Urinary bladder (tissue), 3 donors: ENCODE measurements at regions not wholly inside any gene's neighbourhood (a gene's known extent, or its start where the extent isn't known, plus 50 kb on each side); places are given as distances from the start of the nearest gene placed in this dataset.

Experiments used
- DNase-seq: peaks from one replicate; pipeline ENCODE4 v3.0.0-alpha.2; 2015; ENCODE audit errors: extremely low spot score
- H3K27ac ChIP-seq: one replicate; pipeline ENCODE4 v1.5.1; 2013; ENCODE audit warnings: low read depth, mild to moderate bottlenecking, moderate library complexity
- H3K36me3 ChIP-seq: one replicate; pipeline ENCODE4 v1.6.1; 2013; ENCODE audit warnings: mild to moderate bottlenecking, moderate library complexity; ENCODE audit not compliant: insufficient read depth
- H3K4me1 ChIP-seq: one replicate; pipeline ENCODE4 v1.6.1; 2013; ENCODE audit warnings: mild to moderate bottlenecking, moderate library complexity; ENCODE audit not compliant: insufficient read depth
- H3K4me3 ChIP-seq: one replicate; pipeline ENCODE4 v1.5.1; 2013; ENCODE audit warnings: low read depth, low read length
- WGBS: extraction: QIAGEN DNeasy Blood & Tissue Kit; methylation state at CpG from one replicate; pipeline ENCODE4 v1.1.7; 2013; 5-methylcytosine and 5-hydroxymethylcytosine counted together
- donor health status: healthy with polysubstance abuse.
- donor health status: healthy.

DNA sequence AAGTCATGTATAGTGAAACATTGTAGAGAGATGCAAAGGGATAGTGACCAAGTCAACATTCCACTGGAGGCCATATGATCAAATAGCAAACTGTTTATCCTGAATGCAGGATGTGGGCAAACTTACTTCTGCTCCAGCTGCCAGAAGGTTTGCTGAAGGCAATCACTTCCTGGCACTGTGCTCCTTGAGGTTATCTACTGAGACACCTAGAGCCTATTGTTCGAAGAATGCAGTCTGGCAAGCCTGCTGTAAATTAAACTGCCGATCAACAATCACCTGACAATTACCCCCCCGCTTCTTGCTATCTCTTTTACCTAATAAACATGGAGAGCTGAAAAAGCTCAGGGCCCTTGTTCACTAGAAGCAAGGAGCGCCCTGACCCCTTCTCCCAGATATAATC lies 139.4 kb upstream of the B3GALT2 start:
- 94% methylated on average over 4 of the region's 4 CpGs for WGBS

DNA sequence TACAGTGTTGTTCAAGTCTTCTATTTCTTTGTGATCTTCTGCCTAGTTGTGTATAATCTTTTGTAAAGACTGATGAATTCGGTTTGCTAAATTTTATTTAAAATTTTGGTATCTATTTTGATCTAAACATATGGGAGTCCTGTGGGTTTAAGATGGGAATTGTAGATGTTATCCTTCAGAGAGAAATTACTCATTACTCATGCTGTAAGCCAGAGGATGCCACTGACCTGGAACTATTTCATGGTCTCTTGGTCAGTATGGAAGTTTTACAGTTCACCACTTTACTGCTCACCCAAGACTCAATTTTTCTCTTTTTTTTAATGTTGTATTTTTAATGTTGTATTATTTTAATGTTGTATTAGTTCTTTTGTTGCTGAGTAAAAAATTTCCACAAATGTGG lies 138.6 kb upstream of the B3GALT2 start:
- no peaks in the 10 kb centered on the region for H3K36me3 ChIP-seq
- 88% methylated on average over 1 of the region's 1 CpG for WGBS
- no peak for DNase-seq
- no peak overlapping the region for H3K27ac ChIP-seq
- H3K4me1 ChIP-seq, result no peaks in the 10 kb centered on the region
- H3K4me3 ChIP-seq, result no peak overlapping the region

More for the DNA sequence above, 139.4 kb upstream of the B3GALT2 start:
- DNase-seq, result no peak
- Histone ChIP-seq H3K4me3 (no peak overlapping the region), H3K27ac (no peak overlapping the region), H3K36me3 (no peaks in the 10 kb centered on the region), H3K4me1 (no peaks in the 10 kb centered on the region)

DNA sequence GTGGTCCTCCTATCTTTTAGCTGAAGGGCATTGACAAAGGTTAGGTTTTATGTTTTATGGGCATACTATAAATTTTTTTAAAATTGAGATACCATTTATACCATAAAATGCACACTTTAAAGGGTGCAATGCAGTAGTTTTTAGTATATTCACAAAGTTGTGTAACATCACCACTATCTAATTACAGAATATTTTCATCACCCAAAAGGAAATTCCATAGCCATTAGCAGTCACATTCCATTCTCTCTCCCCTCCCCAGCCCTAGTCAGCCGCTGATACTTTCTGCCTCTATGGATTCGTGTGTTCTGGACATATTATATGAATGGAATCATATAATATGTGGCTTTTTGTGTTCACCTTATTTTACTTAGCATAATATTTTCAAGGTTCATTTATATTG lies 135.8 kb upstream of the B3GALT2 start:
- no peak for DNase-seq
- Histone ChIP-seq H3K4me3 (no peak overlapping the region), H3K4me1 (no peaks in the 10 kb centered on the region), H3K36me3 (no peaks in the 10 kb centered on the region), H3K27ac (no peak overlapping the region)
- WGBS, result 70% methylated on average over 2 of the region's 2 CpGs

DNA sequence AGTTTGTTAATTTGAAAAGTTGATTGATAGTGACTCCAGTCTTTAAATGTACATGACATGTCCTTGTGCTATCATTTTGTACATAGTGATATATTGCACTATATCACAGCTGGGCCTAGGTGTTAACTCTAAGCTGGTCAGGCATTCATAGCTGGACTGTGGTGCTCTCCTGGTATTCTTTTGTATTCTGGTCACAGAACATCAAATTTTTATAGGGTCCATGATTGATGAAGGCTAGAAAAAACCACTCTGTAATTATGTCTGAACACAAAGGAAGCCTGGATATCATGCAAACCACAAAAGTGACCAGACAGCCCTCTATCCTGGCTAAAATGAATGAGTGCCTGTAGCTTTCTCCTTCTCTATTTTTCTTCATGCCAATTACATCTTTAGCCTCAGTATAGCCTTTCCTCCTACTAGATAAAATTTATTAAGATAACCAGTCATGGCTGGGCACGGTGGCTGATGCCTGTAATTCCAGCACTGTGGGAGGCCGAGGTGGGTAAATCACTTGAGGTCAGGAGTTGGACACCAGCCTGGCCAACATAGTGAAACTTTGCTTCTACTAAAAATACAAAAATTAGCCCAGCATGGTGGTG lies 134.9 kb upstream of the B3GALT2 start:
- no peaks in the 10 kb centered on the region for H3K36me3 ChIP-seq
- no peak overlapping the region for H3K4me3 ChIP-seq
- DNase-seq, result no peak
- no peak overlapping the region for H3K27ac ChIP-seq
- 92% methylated on average over 2 of the region's 2 CpGs for WGBS
- H3K4me1 ChIP-seq, result no peaks in the 10 kb centered on the region

DNA sequence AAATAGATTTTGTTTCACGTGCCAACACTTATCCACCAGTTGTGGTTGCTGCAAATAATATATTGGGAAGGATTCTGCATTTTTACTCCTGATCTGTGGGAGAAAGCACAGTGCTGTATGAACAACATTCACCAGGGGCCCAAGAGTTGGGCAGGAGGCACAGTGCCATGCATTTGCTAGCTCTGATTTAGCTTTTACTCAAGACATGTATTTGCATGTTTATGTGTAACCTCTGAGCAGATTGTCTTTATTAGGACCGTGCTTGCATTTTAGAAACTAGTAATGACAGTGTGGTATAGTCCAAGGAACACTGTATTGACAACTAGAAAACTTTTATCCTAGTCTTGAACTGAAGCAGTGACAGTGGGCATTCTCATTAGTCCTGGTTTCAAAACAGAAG lies 133.9 kb upstream of the B3GALT2 start:
- DNase-seq, result no peak
- 52% methylated on average over 2 of the region's 2 CpGs for WGBS

DNA sequence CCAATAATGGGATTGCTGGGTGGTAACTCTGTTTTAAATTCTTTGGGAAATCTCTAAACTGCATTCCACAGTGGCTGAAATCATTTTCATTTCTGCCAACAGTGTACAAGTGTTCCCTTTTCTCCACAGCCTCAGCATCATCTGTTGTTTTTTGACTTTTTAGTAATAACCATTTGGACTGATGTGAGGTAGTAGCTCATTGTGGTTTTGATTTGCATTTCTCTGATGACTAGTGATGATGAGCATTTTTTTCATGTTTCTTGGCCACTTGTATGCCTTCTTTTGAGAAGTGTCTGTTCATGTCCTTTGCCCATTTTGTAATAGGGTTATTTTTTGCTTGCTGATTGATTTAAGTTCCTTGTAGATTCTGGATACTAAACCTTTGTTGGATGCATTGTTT lies 131.9 kb upstream of the B3GALT2 start:
- H3K36me3 ChIP-seq, result no peaks in the 10 kb centered on the region

More for the DNA sequence above, 133.9 kb upstream of the B3GALT2 start:
- no peaks in the 10 kb centered on the region for H3K36me3 ChIP-seq
- H3K27ac ChIP-seq, result no peak overlapping the region
- H3K4me1 ChIP-seq, result no peaks in the 10 kb centered on the region
- no peak overlapping the region for H3K4me3 ChIP-seq

DNA sequence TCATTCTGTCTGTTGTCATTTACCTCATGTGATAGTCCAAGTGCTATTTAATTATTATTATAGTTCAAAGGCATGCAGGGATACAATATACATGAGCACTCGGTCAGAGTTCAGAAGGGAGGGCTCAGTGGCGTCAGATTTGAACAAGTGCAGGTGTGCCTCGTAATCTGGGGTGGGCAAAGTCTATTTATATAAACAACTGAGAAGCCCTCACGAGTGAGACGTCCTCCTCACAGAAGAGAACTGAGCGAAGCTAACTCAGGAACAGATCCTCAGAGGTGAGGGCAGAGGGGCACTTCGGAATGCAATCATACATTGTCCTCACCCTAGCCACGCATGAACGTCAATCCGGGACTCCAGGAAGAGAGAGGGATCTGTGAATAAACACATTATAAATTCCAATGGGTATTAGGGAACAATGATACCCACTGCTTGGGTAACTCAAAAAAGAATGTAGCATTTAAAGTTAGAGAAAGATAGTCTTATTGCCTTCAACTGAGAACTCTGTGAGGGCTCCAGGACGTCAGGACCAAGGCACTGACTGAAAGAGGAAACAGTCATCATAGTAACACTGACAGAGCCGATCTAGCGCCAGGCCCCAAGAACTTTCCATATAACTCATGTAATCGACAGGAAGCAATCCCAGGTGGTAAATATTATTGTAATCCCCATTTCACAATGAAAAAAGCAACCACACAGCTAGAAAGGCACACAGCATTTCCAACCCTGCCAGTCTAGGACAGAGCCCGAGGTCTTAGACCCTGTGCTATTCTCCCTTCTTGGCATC lies 127.1 kb upstream of the B3GALT2 start:
- 69% methylated on average over 15 of the region's 15 CpGs for WGBS
- H3K36me3 ChIP-seq, result no peaks in the 10 kb centered on the region
- H3K4me3 ChIP-seq, result no peak overlapping the region
- no peak for DNase-seq
- no peaks in the 10 kb centered on the region for H3K4me1 ChIP-seq
- no peak overlapping the region for H3K27ac ChIP-seq

More for the DNA sequence above, 131.9 kb upstream of the B3GALT2 start:
- H3K4me3 ChIP-seq, result no peak overlapping the region
- H3K27ac ChIP-seq, result no peak overlapping the region
- H3K4me1 ChIP-seq, result no peaks in the 10 kb centered on the region
- DNase-seq, result no peak

DNA sequence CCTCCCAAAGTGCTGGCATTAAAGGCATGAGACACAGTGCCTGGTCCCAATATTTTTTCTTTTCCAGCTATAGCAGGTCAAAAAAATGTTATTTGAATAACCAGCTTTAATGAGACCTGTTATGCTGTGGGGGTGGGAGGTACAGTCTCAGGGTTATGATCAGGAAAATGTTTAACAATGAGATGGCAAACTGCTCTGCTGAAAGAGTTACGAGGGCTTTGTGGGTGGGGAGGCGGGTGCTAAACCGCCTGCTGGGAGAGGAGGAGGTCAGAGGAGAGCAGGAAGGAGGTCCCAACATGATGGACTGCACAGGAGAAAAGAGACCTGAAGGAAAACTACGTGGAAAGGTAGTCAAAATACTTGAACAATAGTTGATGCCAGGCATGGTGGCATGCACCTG lies 126.0 kb upstream of the B3GALT2 start:
- H3K36me3 ChIP-seq, result no peaks in the 10 kb centered on the region
- H3K4me1 ChIP-seq, result no peaks in the 10 kb centered on the region
- no peak overlapping the region for H3K27ac ChIP-seq
- H3K4me3 ChIP-seq, result no peak overlapping the region
- DNase-seq, result no peak
- 89% methylated on average over 4 of the region's 4 CpGs for WGBS

DNA sequence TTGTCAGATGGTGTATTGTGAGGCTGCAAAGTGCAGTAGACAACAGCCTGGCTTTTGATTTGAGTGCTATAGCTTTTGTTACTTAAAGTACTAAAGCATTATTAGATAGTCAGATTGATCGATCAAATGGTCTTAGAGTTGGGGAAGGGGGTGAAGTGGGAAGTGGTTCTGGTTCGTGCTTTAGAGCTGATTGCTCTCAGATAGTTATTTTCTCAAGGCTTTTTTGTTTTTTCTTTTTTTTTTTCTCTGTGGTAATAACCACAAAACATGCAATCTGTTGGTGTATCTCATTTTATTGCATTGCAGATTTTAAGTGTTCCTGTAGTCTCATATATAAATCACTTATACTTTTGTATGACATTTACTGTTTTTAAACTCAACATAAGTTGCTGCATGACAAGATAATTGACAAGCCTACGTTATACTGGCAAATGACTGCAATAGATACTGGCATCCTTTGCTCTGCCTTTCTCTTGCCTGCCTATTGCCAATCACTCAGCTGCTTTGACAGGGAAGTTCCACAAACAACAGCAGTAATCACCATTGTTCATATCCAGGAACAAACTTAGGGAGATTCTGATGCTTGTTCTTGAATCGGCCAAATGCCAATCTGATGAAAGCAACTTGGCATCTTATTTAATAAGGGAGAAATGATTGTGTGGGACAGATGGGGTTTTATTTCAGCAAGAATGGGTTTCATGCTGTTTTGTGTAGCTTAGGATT lies 125.0 kb upstream of the B3GALT2 start:
- WGBS, result 70% methylated on average over 4 of the region's 4 CpGs
- no peak overlapping the region for H3K4me3 ChIP-seq
- no peak overlapping the region for H3K27ac ChIP-seq
- no peaks in the 10 kb centered on the region for H3K36me3 ChIP-seq
- no peak for DNase-seq
- H3K4me1 ChIP-seq, result no peaks in the 10 kb centered on the region

DNA sequence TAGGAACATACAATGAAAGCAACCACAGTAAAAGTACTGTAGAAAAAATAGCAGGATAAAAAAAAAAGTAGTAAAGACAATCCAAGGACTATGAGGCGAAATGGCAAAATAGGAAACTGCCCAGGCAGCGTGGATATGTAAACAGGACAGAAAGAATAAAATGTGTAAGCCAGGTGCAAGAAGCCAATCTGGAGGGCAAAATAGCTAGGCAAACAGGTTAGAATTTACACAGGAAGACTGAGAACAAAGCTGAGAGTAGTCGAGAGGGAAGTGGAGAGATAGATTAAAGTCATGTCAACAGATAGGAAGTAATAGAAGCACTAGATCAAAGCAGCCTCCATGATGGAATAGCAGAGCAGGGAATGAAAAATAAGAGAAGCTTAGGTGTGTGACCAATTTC lies 124.2 kb upstream of the B3GALT2 start:
- DNase-seq, result no peak
- H3K27ac ChIP-seq, result no peak overlapping the region
- WGBS, result 77% methylated on average over 3 of the region's 3 CpGs

DNA sequence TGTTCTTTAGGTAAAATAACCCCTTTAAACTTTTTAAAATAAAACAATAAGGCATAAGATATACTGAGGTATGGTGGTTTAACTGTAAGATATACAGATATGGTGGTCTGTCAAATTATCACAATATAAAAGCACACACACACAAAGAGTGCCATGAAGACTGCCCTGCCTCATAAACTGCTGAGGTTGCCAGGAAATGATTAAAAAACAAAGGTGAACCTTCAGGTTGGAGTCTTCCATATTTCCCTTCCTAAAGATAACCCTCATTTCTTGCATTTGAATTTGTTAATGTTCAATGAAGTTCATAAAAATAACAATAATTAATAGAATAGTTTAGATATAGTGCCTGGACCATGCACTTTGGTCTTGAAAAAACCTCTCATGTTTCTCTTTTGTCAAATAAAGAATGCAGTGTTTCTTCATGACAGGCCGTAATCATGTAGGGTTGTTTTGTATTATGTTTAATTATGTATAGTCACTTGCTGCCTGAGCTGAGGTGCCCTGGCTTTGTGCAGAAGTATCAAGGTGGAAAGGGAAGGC lies 123.6 kb upstream of the B3GALT2 start:
- no peak overlapping the region for H3K27ac ChIP-seq
- 93% methylated on average over 1 of the region's 1 CpG for WGBS
- H3K4me3 ChIP-seq, result no peak overlapping the region
- no peaks in the 10 kb centered on the region for H3K36me3 ChIP-seq
- DNase-seq, result no peak
- no peaks in the 10 kb centered on the region for H3K4me1 ChIP-seq

More for the DNA sequence above, 124.2 kb upstream of the B3GALT2 start:
- Histone ChIP-seq H3K4me3 (no peak overlapping the region), H3K36me3 (no peaks in the 10 kb centered on the region), H3K4me1 (no peaks in the 10 kb centered on the region)

DNA sequence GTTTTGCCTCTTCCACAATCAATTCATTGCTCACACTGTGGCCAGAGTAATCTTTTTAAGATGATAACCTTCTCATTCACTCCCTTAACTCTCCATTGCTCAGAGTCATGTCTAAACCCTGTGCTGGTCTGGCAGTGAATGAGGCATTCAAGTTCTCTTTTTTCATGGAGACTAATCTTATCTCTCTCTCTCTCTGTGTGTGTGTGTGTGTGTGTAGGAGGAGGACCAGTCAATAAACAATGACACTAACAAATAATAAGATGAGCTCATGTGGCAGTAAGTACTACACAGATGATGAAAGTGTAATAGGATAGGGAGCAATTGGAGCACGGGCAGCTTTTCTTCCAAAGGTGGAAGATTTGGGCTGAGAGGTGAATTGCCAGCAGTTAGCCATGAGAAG lies 122.0 kb upstream of the B3GALT2 start:
- WGBS, result 87% methylated on average over 1 of the region's 1 CpG
- no peak overlapping the region for H3K4me3 ChIP-seq
- no peaks in the 10 kb centered on the region for H3K36me3 ChIP-seq
- no peak overlapping the region for H3K27ac ChIP-seq
- DNase-seq, result no peak
- H3K4me1 ChIP-seq, result no peaks in the 10 kb centered on the region

DNA sequence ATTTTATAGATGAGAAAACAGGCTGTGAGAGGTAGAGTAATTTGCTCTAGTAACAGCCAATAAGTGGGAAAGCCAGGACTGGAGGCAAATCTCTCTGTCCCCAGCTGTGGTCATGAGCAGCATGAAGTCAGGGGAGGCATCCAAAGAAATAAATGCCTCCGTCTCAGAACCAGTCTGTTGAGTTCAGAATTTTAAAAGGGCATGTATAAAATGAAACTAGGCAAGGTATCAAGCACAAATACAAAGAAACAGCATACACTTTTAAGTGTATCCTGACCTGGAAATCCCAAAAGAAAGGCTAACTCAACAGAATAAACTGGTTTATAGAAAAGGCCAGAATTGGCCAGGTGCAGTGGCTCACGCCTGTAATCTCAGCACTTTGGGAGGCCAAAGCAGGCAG lies 120.0 kb upstream of the B3GALT2 start:
- 89% methylated on average over 2 of the region's 2 CpGs for WGBS
- no peak overlapping the region for H3K4me3 ChIP-seq
- DNase-seq, result no peak
- no peaks in the 10 kb centered on the region for H3K36me3 ChIP-seq
- H3K27ac ChIP-seq, result no peak overlapping the region
- H3K4me1 ChIP-seq, result no peaks in the 10 kb centered on the region
